ENCODE measurements at regions not wholly inside any gene's neighbourhood (a gene's known extent, or its start where the extent isn't known, plus 50 kb on each side); places are given as distances from the start of the nearest gene placed in this dataset.
"Not testable (repeated sequence)": the region's sequence is repeated elsewhere in the genome, so short reads cannot be mapped to it uniquely, and the experiment has no call there.

DNA sequence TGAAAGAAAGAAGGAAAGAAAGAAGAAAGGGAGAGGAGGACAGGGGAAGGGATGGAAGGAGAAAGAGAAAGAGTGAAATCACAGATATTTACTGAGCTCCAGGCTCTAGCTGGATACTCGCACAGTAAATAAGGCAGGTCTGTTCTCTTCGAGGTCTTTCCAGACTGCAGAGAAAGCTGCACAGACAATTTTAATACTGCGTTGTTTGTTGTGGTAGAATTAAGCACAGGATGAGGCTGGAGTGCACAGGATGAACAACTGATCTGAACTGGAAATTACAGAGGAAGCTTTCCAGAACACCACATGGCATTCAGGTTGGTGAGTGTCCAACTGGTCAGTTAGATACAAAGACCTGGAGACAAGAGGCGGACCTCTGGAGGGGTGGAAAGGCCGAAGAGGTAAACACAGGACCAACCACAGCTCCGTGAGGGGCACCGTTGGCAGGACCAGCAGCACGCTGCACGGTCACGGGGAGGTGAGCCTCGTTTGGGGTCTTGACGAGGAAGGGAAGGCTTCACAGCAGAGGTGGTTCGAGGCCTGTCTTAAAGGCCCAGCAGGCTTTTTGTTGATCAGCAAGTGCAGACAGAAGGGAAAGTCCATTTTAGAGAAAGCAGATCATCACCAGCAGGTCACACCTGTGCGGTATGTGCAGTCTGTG lies 121.7 kb downstream of the ATP6V0E2 start:
- DNase-seq, result not testable (repeated sequence)

DNA sequence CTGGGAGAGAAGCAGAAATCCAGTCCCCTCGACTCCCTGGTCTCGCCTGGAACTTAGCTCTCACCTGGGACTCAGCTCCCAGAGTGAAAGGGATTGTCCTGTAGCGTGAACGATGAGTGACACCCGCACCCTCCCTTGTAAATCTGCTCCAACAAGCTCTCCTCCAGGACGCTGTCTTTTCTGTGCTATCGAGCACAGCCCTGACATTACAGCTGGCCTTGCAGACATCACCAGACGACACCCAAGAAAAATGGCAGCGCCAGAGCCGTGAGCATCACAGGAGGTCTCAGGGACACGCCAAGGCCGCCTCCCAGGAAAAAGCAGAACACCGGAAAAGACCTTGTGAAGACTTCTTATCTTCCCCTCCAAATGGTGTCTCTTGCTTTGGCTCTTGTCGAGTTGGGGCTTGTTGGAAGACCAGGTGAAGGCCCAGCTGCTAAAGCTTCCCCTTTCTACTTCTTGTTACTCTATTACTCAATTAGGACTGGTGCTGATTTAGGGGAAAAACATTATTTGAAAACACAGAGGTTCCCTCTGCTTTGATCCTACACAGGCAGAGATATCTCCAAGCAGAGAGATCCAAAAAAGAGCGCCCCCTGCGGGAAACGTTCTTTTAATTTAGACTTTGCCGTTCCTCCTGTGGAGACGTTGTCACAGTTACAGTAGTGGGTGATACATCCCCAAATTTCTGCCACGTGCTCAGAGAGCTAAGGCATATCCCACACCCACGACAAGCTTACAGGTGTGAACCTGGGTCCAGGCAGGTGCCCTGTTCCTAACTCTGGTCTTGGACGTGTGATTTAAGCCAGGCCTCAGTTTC lies 127.2 kb downstream of the ATP6V0E2 start:
- peak in 1 of 6 experiments; percentile 3 for DNase-seq

DNA sequence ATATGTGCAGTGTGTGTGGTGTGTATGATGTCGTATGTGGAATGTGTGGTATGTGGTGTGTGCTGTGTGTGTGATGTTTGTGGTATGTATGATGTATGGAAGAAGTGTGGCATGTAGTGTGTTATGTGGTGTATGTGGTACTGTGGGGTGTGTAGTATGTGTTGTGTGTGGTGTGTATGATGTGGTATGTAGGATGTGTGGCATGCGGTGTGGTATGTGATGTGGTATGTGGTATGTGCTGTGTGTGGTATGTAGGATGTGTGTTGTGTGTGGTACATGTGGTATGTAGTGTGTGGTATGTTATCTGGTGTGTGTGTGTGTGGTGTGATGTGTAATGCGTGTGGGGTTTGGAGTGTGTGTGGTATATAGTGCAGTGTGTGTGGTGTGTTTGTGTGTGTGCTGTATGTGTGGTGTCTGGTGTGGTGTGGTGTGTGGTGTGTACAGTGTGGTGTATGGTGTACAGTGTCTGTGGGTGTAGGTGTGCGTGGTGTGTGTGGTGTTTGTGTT lies 129.6 kb downstream of the ATP6V0E2 start:
- no peak for DNase-seq

DNA sequence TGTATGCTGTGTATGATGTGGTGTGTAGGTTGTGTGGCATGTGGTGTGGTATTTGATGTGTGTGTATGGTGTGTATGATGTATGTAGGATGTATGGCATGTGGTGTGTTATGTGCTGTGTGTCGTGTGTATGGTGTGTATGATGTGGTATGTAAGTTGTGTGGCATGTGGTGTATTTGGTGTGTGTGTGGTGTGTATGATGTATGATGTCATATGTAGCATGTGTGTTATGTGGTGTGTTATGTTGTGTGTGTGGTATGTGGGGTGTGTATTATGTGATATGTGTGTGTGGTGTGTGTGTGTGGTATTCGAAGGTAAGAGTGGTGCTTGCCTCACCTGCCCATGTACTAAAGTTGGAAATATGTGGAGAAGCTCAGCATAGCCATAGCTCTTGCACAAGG lies 130.2 kb downstream of the ATP6V0E2 start:
- not testable (repeated sequence) for DNase-seq

DNA sequence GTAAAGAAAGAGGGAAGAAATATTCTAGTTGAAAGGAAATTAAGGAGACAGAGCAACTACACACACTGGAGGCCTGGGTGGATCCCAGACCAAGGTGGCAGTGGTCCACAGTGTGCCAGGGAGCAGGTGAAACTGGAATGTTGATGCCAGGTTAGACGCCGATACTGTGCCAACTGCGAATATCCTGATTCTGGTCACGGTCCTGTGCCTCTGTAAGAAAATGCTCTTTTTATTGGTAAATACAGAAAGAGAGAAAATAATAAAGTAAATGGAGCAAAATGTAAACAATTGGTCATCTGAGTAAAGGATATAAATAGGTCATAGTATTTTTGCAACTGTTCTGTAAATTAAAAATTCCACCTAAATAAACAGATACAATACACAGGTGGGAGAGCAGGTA lies 131.1 kb downstream of the ATP6V0E2 start:
- not testable (repeated sequence) for DNase-seq

DNA sequence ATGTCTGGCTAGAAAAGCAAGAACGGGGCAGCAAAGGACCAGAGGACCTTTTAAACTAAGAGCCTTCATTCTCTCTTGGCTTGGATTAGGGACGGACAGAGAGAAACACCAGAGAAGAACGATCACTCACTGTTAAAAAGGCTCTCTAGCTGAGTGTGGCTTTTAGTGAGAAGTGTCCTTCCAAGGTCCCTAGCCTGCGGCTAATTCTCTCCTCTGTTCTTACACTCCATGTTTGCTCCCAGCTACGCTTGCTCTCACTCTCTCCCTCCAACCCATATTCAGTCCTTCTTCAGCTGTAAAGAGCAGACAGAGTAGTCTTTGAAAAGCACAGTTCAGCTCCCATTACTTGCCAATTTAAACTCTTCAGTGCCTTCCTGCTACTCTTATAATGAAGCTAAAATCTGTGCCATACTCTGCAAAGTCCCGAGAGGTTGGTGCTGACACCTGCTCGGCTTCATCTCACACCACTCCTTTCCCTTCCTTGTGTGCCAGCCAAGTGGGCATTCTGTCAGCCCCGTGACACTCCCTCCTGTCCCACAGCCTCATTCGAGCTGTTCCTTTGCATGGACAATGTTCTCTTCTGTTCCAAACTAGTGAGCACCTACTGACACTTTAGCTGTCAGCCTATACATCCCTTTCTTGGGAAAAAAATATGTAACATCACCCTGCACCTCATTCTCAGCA lies 136.0 kb downstream of the ATP6V0E2 start:
- not testable (repeated sequence) for DNase-seq

DNA sequence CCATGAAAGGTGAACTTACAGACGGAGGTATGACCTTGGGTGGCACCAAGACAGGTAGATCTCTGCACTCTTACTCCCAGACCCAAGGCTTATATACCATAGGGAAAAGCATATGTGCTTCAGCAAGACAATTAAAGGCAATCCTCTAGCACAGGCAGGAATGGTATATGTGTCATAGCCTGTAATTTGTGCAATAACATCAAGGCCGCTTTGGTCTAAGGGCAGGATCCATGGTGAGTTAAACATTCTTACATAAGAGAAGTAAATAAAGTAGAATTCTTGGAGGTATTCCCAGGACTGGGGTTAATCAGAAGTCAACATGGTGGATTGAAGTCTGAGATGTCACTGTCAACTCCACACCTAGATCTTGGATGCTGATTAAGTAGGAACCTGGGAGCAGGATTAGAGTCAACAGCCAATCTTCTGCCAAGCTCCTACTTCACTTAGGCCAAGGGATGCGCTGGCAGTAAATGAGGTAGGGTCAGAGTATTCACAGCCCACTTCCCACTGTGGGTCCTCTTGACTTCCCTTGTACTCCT lies 143.0 kb downstream of the ATP6V0E2 start:
- DNase-seq, result not testable (repeated sequence)

DNA sequence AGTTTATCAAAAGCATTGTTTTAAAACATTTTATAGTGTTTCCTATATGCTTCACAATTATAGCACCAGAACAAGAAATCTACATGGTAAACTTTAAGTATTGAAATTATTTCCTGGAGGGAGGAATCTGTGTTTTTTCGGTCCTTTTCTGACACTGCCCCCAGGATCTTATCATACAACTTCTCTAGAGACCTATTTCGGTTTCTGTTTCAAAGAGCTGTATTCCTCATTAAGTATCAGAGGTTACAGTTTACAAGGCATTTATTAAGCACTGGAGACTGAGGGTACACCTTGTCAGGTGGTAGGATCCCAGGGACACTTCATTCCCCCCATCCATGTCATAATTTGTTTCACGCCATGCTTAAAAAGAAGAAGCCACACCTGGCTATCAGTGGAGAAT lies 146.4 kb downstream of the ATP6V0E2 start:
- DNase-seq, result not testable (repeated sequence)

DNA sequence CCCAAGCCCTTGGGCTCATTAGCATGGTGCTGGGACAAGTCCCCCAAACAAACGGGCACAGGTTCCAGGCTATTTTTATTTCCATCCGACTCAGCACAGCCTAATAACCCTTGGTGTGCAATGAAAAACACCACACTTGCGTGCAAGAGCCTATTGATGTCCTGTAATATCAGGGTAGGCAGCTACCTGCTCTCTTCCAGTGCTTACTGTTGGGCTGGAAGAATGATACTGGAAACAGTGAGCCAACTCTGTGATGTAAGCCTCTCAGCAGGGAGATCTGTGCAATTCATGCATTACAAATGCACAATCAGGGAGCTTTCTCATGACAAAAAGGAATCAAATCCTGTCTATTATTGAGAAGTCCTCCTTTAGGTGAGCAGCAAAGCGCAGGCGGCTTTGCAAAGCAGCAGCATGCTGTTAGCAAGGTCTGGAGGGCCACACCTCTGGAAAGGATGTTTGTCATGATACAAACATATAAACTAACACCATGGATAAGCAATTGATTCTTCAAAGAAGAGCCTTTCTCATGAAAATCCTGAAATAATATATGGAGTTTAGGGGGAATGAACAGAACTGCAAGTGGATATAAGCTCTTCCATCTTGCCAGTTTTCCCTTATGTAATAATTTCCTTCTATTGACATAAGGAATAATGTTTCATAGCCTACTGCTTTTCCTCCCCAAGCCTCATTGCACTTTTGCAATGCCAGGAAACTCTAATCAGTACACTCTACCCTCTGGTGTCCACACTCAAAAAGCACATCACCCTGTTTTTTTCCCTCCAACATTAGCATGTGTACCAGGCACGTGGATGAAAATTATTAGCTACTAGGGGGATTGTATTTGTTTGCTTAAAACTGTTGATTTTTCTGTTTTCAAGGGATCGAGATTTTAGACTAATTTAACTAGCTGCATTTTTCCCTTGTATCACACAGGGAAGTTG lies 151.1 kb downstream of the ATP6V0E2 start:
- DNase-seq, result not testable (repeated sequence)

DNA sequence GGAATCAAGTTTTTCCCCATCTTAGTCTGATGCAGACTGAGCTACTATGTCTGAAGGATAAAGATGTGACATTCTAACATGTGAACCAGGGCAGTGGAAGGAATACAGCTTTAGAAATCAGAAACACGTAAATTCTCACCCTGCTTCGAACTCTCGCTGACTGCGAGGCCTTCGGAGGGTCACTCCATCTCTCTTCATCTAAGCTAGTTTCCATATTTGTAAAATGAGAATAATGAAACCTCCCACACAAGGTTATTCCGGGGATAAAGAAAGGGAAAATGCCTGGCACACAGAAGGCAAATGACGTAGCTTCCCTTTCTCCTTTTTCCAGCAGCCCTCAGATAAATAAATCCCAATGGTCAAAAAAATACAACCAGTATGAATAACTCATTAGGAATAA lies 152.0 kb downstream of the ATP6V0E2 start:
- not testable (repeated sequence) for DNase-seq

DNA sequence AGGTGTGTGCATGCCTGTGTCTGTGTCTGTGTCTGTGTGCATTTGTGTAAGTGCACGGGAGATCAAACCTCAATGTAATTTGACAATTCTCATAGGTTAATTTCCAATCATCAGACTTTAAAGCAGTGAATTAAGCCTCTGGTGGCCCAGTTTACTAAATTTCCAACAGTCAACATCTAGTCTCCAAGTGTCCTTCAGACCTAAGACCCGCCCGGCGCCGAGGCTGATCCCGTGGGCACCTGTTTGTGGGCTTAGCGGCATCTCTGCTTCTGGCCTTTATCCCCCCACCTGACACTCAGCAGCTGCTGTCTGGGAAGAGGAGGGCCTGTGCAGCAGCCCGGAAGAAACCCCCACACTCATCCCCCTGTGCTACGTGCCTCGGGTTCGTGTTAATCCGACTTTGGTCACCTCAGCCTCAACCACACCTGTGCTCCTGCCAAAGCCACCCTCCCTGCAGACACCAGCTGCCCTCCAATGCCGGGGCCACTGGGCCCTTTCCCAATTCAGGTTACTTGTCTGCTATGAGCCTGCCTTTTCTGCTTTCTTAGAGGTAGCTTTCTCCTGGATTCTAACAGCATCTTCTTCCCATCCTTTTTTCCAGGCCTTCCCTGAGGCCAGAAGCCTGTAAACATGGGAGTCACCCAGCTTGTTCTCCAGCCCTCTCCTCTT lies 154.7 kb downstream of the ATP6V0E2 start:
- not testable (repeated sequence) for DNase-seq

DNA sequence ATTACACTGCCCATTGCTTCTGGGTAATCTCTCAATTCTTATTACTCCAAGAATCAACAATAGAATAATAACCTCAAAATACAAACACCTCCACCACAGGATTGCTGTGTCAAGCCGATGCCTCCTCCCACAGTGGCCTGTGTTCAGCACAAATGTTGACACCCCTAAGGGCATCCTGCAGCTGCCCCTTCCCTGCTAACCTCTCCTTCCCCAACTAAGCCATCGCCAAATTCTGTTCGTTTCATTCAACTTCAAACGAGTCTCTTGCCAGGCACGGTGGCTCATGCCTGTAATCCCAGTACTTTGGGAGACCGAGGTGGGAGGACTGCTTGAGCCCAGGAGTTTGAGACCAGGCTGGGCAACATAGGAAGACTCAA lies 155.2 kb downstream of the ATP6V0E2 start:
- not testable (repeated sequence) for DNase-seq

DNA sequence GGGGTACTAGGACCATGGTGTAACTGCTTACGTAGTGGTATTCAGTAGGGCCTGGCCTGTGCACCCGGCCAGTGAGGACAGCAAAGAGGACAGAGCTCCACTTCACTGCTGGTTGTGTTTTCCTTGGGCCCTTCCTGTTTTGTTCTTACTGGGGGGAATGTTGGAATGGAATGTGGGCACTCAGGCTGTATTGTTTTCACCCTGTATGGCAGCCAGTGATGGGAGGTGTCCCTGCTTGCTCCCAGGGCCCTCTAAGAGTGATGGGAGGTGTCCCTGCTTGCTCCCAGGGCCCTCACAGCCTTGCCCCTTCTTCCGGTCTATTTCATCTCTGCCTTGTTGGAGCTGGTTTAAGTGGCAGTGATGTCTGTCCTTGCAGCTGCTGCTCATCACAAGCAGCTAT lies 158.0 kb downstream of the ATP6V0E2 start:
- not testable (repeated sequence) for DNase-seq

DNA sequence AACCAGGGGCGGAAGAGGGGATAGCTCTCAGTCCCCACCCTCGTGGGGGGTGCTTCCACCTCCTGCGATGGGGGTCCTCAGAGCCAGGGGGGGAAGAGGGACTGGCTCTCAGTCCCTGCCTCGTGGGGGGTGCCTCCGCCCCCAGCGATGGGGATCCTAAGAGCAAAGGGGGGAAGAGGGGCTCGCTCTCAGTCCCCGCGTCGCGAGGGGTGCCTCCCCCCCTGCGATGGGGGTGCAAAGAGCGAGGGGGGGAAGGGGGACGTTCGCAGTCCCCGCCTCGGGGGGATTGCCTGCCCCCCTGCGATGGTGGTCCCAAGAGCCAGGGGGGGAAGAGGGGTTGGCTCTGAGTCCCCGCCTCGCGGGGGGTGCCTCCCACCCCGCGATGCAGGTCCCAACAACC lies 159.9 kb downstream of the ATP6V0E2 start:
- DNase-seq, result not testable (repeated sequence)

DNA sequence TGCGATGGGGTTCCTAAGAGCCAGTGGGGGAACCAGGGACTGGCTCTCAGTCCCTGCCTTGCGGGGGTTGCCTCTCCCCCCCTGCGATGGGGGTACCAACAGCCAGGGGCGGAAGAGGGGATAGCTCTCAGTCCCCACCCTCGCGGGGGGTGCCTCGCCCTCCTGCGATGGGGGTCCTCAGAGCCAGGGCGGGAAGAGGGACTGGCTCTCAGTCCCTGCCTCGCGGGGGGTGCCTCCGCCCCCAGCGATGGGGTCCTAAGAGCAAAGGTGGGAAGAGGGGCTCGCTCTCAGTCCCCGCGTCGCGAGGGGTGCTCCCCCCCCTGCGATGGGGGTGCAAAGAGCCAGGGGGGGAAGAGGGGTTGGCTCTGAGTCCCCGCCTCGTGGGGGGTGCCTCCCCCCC lies 162.0 kb downstream of the ATP6V0E2 start:
- DNase-seq, result not testable (repeated sequence)

DNA sequence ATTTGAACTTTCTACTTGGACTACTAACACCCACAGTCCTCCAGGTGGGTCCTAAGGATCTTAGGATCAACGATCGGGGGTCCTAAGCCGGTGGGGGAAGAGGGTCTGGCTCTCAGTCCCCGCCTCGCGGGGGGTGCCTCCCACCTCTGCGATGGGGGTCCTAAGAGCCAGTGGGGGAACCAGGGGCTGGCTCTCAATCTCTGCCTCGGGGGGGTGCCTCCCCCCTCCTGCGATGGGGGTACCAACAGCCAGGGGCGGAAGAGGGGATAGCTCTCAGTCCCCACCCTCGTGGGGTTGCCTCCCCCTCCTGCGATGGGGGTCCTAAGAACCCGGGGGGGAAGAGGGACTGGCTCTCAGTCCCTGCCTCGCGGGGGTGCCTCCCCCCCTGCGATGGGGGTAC lies 165.3 kb downstream of the ATP6V0E2 start:
- not testable (repeated sequence) for DNase-seq

DNA sequence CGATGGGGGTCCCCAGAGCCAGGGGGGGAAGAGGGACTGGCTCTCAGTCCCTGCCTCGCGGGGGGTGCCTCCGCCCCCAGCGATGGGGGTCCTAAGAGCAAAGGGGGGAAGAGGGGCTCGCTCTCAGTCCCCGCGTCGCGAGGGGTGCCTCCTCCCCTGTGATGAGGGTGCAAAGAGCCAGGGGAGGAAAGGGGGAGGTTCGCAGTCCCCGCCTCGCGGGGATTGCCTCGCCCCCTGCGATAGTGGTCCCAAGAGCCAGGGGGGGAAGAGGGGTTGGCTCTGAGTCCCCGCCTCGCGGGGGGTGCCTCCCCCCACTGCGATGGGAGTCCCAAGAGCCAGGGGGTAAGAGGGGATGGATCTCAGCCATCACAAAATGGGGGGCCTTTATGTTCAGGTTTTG lies 168.5 kb downstream of the ATP6V0E2 start:
- not testable (repeated sequence) for DNase-seq

DNA sequence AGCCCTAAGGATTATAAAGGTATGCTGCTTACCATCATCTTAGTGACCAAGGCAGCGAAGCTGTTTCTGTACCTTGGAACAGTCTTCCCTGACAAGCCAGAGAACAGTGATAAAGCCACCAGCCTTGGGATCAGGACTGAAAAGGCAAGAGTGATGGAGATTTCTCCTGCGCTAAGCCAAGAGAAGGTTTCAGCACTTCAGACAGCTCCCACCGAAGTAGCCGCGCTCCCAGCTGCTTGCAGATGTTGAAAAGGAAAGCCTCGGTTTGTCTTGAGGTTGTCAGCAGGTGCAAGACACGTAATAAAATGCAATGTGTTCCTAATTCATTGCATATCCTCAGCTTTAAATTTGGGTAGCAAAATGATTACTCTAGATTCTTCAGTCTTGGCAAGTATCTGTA lies 171.0 kb downstream of the ATP6V0E2 start:
- DNase-seq, result peak in 4 of 6 experiments; percentile 5 to 47 (median 22)

DNA sequence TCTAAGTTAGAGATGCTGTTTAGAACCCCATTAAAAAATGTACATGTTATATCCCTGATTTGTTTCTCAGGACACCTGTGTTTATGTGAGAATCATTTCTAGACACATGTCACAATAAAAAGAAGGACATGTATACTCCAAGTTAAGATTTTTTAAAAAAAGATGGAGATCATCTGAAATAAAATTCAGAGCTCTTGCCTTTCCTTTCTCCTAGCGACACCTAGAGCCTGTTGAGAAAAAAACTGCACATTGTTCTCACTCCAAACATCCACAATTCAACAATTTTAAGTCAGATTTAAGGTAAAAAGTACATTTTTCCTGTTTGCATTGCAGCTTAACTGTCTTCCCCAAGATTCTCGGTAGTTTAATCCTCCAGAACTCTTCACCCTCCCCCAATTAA lies 171.8 kb downstream of the ATP6V0E2 start:
- DNase-seq, result peak in 2 of 6 experiments; percentile 7 to 15

DNA sequence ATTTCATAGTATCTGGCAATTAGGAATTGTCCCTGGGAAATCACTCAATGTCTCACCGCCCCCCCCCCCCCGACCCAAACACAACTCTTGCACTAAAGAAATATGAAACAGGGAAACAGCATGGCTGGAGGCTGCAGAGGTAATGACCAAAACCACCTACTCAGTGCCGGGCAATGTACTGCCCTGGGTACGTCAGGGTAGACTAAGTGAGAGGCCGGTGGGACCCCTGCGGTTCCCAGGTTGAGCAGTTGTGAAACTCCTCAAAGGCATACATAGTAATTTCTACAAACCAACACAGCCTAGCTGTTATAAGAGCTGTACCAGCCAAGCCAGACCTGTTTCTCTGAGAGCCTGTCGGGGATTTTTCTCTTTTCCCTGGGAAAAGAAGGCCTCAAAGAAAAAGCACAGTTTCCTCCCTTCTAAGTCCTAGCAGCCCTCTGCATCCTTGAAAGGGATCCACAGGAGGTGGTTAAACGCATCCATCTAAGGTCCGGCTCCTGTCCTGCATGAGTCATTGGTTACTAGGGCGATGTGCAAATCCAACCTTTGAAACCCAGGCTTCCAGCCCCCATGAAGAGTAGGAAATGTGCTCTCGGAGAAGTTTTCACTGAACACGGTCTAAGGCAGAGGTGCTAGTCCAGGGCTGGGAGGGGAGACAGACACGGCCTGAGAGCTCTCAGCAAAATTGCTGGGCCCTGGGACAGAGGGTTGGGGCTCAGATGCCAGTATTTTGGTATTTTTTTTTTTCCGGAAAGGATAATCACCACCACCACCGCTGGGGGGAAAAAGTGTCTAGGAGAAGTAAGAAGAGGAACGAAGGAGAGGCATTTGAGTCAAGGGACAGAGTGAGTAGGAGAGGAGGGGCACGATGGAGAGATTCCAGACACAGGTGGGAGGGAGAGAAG lies 172.8 kb downstream of the ATP6V0E2 start:
- not testable (repeated sequence) for DNase-seq

All from stimulated activated naive CD4-positive, alpha-beta T cell (primary cell).